GM19468 (cell line): ENCODE measurements at regions not wholly inside any gene's neighbourhood (a gene's known extent, or its start where the extent isn't known, plus 50 kb on each side); places are given as distances from the start of the nearest gene placed in this dataset.
"Not testable (repeated sequence)": the region's sequence is repeated elsewhere in the genome, so short reads cannot be mapped to it uniquely, and the experiment has no call there.

Experiments used
- ATAC-seq: cut with Tn5 transposase; IDR thresholded peaks from one replicate; pipeline ENCODE4 v1.9.1; 2021; ENCODE audit warnings: mild to moderate bottlenecking, moderate library complexity, moderate number of reproducible peaks; ENCODE audit not compliant: unreplicated experiment; ENCODE audit errors: extremely low read depth

DNA sequence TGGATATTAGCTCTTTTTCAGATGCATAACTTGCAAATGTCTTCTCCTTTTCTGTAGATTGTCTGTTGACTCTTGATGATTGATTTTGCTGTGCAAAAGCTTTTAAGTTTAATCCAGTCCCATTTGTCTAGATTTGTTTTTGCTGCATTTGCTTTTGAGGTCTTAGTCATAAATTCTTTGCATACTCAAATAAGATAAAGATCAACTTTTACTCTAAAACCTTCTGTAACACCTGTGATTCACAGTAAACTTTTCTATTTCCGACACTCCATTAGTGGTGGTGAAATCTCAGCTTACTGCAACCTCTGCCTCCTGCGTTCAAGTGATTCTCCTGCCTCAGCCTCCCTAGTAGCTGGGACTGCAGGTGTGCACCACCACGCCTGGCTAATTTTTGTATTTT lies 239.0 kb upstream of the ST8SIA4 start:
- no peak for ATAC-seq

DNA sequence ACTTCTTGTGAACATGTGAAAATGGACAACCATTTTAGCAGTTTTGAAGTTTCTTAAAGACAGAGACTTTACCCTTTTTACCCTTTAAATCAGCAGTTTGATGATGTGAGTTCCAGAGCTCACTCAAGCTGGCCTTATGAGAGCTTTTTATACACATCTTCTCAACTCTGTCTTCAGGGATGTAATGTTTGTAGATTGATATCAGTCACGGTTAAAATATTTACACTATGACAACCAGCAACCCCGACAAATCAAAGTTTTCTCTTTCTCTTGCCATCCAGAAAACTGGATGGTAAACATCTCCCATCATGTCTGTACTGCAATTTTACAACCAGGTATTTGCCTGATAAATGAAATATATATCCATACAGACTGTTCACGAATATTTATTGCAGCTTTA lies 233.4 kb upstream of the ST8SIA4 start:
- ATAC-seq, result no peak

DNA sequence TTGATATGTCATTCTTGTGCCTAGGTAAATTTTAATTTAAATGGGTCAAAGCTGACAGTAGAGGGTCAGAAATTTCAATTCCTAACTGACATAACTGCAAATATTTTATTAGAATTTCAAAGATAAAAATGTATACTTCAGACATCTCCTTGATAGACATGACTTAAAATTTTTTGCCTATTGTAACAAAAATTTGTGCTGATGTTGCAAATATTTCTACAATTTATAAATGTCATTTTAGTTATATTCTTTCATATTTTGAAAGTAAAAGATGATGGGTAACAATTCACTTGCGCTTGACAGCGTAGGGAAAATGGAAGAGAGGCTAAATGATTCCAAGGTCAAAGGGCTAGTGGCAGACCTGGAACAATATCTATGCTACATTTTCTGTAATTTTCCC lies 220.3 kb upstream of the ST8SIA4 start:
- ATAC-seq, result no peak

DNA sequence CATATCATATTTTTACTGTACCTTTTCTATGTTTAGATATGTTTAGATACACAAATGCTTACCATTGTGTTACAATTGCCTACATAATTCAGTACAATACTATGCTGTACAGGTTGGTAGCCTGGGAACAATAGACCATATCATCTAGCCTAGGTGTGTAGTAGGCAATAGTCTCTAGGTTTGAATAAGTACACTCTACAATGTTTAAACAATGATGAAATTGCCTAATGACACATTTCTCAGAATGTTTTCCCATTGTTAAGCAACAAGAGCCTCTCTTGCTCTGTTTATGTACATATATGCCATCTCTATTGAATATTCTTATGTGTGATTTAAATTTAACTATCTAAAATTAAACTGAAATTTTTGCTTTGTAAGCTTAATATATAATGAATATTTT lies 209.6 kb upstream of the ST8SIA4 start:
- ATAC-seq, result no peak

DNA sequence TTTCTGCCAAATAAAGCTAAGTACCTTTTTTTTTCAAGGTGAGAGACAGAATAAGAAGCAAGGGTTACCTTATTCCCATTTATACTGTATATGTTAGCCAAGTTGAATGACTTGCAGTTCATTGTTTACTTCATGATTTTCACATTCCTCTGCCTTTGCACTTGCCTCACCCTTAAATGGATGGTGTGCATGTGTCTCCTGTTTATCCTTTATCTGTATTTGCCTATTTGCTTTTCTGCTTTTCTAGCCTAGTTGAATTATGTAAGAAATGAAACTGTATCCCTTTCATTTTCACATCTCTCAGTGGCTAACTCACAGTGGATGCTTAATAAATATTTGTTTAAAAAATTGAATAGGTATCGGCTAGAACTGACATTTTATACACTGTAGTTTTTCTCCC lies 200.8 kb upstream of the ST8SIA4 start:
- no peak for ATAC-seq

DNA sequence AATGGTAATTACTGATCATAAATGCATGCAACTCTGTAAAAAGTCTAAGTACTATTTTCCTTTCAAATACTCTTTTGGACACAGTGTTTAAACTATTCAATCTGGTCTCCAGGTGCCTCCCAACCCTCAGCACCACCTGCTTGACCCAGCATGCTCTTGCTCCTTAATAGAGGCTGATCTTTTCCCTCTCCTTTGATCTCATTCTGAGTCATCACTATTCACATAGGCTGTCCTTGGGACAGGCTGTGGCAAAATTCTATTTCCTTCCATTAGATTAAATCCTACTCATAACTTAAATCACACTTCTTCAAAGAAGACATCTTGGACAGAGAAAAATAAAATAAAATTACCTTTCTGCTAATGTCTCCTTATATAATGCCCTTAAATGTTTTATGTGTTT lies 199.4 kb upstream of the ST8SIA4 start:
- no peak for ATAC-seq

DNA sequence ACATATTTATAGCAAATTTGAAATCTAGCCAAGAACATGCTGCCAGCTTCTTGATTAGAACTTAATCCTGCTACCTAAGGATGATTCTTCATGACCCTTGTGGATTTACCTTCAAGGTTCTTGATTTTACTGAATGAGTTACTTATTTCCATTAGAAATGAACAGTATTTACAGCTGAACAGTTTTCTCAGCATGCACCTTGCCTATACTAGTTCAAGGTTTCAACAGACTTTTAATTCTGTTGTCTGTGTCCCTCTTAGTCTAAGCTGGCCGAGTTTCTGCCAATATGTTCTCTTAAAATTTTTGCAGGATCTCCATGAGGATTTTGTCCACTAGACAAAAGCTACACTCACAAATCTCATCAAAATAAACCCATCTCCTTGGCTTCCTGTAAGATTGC lies 188.8 kb upstream of the ST8SIA4 start:
- ATAC-seq, result no peak

DNA sequence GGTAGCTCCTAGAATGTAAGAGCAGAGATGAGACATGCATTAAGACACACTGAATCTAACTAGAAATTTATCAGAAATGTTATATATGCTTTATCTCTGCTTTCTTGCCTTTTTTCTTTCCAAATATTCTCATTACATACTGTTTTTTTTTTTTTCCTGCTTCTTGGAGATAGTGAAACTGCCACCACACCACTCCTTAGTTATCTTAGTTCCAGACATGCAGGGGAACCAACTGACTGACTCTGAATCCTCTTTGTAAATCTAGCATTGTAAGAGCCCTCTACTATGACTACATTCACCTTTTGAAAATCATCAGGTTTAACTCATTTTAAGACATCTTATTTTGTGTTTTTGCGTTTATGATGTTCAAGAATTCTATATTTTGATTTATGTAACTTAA lies 181.3 kb upstream of the ST8SIA4 start:
- no peak for ATAC-seq

DNA sequence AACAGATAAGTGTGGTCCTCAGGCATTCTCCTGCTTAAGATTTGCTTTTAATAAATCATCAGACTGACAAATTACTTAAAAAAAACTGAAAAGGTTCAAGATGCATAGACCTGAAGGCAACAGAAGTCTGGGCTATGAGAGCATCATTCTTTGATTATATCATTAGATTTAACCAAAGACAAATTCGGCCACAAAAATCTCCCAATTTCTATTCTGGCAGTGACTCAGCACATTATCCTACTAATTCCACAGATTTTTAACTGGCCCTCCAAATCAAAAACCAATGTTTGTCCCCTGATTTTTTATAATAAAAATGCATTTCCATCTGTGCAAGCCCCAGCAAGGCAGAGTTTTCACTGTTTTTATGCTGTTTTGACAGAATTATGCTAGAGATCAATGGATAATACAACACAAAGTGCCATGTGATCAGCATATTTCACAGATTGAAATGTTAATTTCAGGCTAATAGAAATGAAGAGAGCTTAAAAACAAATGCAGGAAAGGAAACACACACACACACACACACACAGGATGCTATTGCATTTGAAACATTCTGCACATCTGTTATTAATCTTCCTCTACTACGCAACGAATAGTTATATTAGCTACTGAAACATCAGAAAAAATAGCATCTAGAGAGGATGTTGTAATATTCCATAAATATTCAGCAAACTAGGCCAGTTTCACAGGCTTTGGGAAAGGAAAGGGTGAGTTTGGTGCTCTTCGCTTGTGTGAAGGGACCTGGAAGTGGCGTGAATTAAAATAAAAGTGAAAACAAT lies 177.6 kb upstream of the ST8SIA4 start:
- ATAC-seq, result no peak

DNA sequence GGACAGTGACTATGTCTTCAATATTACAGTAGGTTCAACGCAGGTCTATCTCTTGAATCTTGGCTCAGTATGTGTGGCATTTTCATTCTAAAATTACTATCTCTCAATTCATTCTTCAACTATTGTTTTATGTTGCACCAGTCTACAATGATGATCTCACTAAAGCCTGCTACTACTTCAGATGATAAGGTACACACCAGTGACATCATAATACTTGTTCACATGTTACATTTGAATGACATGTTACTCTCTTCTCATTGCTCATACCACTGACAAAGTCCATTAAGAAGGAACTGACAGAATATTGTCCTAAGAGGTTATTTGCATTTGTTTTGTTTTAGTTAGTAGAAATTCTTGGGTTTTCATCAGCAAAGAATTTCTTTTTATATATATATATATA lies 165.2 kb upstream of the ST8SIA4 start:
- ATAC-seq, result no peak

DNA sequence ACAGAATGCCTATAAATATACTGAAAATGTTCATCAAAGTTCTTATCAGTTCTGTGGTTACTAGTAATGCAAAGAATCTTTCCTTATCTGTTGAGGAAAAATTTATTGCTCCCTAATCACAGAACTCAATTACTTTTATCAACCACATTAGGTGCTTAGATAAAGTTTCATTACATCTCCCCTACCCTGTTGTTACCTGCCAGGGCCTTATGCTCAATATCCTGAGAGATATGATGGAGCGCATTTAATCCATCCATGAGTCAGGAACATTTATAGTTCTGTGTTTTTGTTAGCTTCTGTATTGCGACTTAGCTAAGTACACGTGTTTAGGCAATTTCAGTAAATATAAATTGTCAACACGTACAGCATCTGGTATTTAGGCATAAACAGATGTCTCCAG lies 164.3 kb upstream of the ST8SIA4 start:
- no peak for ATAC-seq

DNA sequence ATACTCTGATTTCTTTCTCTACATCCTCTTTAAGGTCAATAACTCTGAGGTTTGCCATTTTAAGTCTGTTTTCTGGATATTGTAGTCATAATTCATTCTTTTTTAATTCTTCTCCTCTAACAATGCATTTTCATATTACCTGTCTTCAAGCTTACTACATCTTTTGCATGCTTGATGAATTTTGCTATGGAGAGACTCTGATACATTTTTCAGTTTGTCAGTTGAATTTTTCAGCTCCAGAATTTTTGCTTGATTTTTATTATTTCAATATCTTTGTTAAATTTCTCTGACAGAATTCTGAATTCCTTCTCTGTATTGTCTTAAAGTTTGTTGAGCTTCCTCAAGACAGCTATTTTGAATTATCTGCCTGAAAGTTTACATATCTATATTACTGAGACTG lies 159.8 kb upstream of the ST8SIA4 start:
- no peak for ATAC-seq

DNA sequence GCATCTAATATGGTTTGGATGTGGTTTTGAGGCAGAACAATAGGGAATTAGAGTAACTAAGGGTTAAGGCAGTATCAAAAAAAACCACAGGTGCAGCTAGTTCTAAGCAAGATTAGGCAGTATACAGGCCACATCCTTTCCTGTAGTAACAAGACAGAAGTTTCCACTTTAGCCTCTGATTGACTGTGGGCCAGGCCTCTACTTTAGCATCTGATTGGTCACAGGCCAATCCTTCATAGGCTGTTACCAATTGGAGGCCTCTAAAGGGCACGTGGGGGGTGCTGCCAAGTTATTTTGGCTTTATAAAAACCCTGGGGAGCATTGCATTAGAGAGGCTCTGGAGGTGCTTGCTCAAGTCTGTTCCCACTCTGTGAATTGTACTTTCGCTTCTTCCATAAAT lies 144.1 kb upstream of the ST8SIA4 start:
- ATAC-seq, result no peak

DNA sequence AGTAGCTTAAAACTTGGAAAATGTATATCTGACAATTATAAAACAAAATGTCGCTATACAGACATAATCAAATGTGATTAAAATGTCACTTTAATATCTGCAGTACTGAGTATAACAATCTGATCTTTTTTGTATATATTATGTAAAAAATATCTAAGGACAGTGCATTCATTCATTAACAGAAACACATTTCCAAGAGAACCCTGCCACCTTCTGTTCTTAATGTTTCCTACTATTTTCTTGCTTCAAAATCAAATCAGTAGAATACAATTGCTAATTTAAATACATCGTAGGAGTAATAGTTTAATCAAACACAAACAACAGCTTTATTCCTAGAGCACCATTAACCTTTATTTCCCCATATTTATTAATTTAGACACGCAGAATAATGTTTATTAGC lies 142.6 kb upstream of the ST8SIA4 start:
- ATAC-seq, result no peak

DNA sequence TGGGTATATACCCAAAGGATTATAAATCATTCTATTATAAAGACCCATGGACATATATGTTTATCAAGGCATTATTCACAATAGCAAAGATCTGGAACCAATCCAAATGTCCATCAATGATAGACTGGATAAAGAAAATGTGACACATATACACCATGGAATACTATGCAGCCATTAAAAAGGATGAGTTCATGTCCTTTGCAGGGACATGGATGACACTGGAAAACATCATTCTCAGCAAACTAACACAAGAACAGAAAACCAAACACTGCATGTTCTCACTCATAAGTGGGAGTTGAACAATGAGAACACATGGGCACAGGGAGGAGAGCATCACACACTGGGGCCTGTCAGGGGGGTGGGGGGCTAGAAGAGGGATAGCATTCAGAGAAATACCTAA lies 136.9 kb upstream of the ST8SIA4 start:
- ATAC-seq, result not testable (repeated sequence)

DNA sequence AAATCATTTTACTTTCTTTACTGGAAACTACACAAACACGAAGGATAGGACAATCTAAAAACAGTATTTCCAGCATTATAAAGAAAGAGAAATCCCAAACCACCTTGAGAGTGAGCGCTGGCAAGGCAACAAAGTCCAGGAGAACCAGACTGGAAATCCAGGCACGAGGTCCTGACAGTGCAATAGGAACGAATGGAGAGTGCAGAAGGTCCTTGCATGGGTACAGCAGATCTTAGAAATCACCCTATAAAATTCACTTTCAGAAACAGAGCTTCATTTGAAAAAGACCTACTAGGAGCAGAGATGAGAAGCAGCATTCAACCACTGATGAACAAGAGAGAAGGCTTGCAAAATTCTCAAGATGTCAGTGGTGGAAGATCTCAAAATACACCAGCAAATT lies 133.7 kb upstream of the ST8SIA4 start:
- no peak for ATAC-seq

DNA sequence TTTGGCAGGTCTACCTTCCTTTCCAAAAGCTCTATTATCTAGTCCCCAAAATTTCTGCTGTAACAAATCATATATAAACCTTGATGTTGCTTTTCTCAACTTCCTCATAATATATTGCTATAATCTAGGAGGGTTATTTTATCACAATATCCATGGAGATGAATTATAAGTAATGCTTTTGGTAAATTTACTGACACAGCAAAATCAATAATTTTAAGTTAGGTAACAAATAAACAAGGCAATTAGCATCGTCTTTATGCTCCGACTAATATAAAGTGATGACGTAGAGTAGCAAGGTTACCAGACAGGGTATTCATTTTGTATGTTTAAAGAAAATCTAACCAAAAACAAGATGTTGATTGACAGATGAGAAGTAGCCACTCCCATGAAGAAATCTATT lies 132.3 kb upstream of the ST8SIA4 start:
- no peak for ATAC-seq

DNA sequence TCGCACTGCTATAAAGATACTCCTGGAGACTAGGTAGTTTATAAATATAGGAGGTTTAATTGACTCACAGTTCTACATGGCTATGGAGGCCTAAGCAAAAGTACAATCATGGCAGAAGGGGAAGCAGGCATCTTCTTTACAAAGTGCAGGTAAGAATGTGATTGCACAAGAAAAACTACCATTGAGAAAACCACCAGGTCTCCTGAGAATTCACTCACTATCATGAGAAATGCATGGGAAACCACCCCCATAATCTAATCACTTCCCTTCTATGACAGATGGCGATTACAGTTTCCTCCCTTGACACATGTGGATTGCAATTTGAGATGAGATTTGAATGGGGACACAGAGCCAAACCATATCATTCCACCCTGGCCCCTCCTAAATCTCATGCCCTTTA lies 121.2 kb upstream of the ST8SIA4 start:
- no peak for ATAC-seq

DNA sequence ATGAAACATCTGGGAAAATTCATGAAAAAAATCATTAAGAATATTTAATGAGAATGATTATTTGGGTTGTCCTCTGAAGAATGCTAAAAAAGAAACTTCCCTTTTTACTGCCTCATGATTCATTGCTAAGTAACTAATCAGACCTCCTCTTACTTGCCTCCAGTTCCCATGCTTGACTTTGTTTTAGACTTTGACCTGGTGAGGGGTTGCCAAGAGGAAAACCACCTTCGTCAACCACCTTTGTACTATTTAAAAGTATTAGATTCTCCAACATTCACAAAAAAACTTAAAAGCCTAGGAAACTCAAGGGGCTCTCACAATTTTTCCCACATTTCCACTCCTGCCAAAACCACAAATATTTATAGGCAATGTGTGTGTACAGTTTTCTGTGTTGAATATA lies 115.2 kb upstream of the ST8SIA4 start:
- no peak for ATAC-seq

DNA sequence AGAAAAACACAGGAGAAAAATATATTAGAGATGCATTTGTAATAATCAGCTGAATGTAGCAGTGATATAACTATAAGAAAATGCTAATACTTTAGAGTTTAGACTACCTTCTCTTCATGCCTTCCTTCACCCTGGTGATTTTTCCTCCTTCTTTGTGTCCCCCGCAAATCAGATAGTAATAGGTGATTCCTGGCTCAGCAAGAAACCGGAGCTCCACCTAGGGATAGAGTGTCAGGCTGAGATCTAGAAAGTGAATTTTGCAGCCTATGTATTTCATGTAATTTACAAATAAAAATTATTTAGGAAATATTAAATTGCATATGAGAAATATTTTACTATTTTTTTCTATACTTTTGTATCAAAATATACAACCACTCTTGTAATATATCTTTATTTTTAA lies 109.8 kb upstream of the ST8SIA4 start:
- ATAC-seq, result no peak

DNA sequence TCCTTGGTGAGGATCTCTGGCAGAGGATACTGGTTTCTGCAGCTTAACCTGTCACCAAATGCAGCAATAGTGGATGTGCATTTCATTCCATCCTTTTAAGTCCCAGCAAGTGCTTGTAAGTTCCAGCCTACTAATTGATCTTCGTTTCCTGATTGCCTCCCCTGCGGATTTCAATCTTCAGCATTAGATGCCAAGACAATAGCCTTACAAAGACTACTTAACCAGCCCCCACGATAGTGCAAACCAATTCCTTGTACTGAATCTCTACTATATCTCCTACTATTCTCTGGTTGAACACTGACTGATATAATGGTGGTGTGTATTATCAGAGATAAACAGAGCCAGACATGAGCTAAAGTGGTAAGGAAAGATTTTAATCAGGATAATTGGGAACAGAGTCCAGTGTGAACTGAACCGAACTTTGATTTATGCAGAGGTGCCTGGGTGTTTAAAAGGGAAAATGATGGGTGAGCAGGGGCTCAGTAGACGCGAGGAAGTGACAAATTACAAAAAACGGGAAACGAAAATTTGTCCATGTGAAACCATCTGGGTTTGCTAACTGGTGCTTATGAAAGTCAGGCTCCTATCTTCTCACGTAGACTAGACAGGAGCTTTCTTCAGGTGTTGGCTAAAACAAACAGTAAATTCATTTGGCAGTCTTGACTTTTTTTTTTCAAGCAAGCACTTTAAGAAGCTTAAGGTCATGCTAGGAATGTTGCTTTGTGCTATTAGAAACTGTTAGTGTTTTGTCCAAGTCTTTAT lies 106.9 kb upstream of the ST8SIA4 start:
- ATAC-seq, result peak; percentile 60

DNA sequence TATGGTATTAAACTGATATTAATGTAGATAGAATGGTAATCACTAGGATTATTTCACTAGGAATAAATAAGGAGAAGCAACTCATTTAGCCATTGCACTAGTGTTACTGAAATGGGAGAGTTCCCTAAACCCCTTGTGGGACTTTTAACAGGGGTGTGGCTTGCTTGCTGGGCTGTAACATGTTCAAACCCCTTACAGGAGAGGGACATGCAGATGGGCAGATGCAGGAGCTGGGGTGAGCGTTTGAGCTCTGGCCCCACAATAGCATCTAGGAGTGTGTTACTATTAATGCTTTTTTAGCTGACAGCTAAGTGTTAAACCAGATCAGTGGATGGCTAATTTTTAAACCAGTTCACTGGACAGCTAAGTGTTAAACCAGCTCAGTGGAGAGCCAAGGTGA lies 89.3 kb upstream of the ST8SIA4 start:
- no peak for ATAC-seq
